ENCODE measurements at regions not wholly inside any gene's neighbourhood (a gene's known extent, or its start where the extent isn't known, plus 50 kb on each side); places are given as distances from the start of the nearest gene placed in this dataset.
"Not testable (repeated sequence)": the region's sequence is repeated elsewhere in the genome, so short reads cannot be mapped to it uniquely, and the experiment has no call there.

DNA sequence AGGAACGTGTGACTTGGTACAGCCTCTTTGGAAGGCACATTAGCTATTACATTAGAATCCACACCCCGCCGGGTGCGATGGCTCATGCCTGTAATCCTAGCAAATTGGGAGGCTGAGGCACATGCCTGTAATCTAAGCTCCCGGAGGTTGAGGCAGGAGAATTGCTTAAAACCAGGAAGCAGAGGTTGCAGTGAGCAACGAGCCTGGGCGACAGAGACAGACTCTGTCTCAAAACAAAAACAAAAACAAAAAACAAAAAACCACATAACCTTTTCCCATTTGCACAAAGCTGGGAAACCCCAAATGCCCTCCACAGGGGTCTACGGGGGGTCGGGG lies 82.7 kb upstream of the METTL9 start:
- not testable (repeated sequence) for DNase-seq (ENCODE audit: low spot score)

DNA sequence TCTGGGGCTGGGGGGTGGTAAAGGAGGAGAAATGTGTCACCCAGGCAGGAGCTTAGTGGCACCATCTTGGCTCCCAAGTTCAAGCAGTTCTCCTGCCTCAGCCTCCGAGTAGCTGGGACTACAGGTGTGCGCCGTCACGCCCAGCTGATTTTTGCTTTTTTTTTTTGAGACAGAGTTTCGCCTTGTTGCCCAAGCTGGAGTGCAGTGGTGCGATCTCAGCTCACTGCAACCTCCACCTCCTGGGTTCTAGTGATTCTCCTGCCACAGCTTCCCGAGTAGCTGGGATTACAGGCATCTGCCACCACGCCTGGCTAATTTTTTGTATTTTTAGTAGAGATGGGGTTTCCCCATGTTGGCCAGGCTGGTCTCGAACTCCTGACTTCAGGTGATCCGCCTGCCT lies 82.1 kb upstream of the METTL9 start:
- not testable (repeated sequence) for DNase-seq (ENCODE audit: low spot score)

- DNase-seq (ENCODE audit: low spot score) = not testable (repeated sequence)
These were observed 79.8 kb upstream of the METTL9 start for GRCh38 chr16:21519361-21520133.

- DNase-seq (ENCODE audit: low spot score) = peak; percentile 98
These were observed 79.0 kb upstream of the METTL9 start for GRCh38 chr16:21520134-21521047.

GRCh38 chr16:21521048-21521389 lies 78.4 kb upstream of the METTL9 start:
- not testable (repeated sequence) for DNase-seq (ENCODE audit: low spot score)

- not testable (repeated sequence) for DNase-seq (ENCODE audit: low spot score)
These were observed 77.8 kb upstream of the METTL9 start for GRCh38 chr16:21521390-21522143.

GRCh38 chr16:21522846-21523245 lies 76.5 kb upstream of the METTL9 start:
- DNase-seq (ENCODE audit: low spot score) = not testable (repeated sequence)

GRCh38 chr16:21523411-21524067 lies 75.8 kb upstream of the METTL9 start:
- no peak for DNase-seq (ENCODE audit: low spot score)

- no peak for DNase-seq (ENCODE audit: low spot score)
These were observed 75.2 kb upstream of the METTL9 start for GRCh38 chr16:21524068-21524751.

DNA sequence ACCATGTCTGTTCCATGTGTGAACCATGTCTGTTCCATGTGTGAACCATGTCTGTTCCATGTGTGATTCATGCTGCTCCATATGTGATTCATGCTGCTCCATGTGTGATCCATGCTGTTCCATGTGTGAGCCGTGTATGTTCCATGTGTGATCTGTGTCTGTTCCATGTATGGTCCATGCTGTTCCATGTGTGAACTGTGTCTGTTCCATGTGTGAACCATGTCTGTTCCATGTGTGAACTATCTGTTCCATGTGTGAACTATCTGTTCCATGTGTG lies 74.7 kb upstream of the METTL9 start:
- not testable (repeated sequence) for DNase-seq (ENCODE audit: low spot score)

DNA sequence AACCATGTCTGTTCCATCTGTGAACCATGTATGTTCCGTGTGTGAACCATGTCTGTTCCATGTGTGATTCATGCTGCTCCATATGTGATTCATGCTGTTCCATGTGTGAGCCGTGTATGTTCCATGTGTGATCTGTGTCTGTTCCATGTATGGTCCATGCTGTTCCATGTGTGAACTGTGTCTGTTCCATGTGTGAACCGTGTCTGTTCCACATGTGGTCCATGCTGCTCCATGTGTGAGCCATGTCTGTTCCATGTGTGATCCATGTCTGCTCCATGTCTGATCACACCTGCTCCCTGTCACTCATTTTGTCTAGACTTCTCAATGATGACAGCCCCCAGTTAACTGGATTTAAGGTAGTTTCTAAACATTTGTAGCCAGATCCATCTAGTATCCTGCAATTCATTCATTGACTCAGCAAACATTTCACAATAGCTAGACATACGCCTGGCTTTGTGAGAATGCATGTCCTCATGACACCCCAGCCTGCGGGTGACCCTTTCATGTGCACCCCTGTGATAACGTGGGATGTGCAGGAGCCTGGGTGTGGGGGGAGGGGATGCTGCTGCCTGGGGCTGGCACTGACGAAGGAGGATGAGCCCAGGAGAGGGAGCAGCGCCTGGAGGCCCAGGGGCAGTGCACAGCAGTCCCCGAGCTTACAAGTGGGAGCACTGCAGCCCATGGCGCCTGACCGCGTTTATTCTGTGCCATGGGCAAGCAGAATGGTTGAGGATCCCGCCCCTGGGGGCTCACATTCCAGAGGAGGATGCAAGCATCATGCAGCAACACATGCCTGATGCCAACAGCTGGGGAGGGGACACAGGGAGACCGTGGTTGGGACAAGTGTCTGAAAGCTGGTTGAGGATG lies 74.1 kb upstream of the METTL9 start:
- DNase-seq (ENCODE audit: low spot score) = peak; percentile 83

GRCh38 chr16:21525956-21526922 lies 73.1 kb upstream of the METTL9 start:
- DNase-seq (ENCODE audit: low spot score) = not testable (repeated sequence)

GRCh38 chr16:21526923-21527807 lies 72.2 kb upstream of the METTL9 start:
- no peak for DNase-seq (ENCODE audit: low spot score)

GRCh38 chr16:21529060-21529658 lies 70.2 kb upstream of the METTL9 start:
- not testable (repeated sequence) for DNase-seq (ENCODE audit: low spot score)

DNA sequence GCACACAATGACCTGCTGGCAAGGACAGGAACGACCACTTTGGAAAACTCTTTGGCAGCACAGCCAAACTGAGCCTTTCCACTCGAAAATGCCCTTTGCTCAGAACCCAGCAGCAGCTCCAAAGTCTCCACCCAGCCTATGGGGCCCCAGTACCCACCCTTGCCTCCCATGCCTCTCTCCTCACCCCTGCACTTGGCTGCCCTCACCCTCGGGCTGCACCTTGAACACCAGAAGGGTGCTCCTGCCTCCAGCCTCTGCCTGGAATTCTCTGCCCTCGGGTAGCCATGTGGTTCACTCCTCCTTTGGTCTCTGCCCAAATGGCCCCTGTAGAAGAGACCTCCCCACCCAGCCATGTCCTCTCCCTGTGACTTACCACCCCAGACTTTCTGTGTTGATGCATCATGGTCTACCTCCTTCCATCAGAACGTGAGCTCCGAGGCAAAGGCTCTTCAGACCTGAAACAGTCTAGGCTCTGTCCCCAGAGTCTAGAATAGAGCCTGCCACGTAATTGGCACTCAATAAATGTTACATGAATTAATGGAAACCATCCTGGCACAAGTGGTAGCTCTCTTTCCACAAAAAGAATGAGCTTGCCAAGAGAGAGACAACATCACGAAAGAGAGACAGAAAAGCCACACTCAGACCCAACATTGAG lies 68.5 kb upstream of the METTL9 start:
- not testable (repeated sequence) for DNase-seq (ENCODE audit: low spot score)

DNA sequence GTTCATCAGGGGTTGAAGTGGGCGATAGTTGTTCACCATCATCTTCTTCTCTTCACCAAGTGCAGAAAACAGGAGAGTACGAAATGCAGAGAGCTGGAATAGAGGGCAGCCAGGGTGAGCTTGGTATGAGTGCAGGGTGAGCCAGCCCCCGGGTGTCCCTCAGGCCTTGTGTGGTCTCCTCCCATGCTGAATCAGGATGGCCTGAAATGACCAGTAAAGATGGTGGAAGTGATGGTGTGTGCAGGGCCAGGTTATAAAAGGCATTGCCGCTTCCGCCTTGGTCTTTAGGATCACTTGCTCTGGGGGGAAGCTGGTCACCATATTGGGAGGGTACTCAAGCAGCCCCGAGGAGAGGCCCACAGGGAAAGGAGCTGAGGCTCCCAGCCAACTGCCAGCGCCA lies 66.4 kb upstream of the METTL9 start:
- DNase-seq (ENCODE audit: low spot score) = not testable (repeated sequence)

- not testable (repeated sequence) for DNase-seq (ENCODE audit: low spot score)
These were observed 65.9 kb upstream of the METTL9 start for GRCh38 chr16:21533474-21533873.

All from hematopoietic multipotent progenitor cell treated with erythropoietin and hydrocortisone succinate and interleukin-3 and kit ligand, for 15 days (in vitro differentiated cells).